ENCODE measurements at regions not wholly inside any gene's neighbourhood (a gene's known extent, or its start where the extent isn't known, plus 50 kb on each side); places are given as distances from the start of the nearest gene placed in this dataset.

DNA sequence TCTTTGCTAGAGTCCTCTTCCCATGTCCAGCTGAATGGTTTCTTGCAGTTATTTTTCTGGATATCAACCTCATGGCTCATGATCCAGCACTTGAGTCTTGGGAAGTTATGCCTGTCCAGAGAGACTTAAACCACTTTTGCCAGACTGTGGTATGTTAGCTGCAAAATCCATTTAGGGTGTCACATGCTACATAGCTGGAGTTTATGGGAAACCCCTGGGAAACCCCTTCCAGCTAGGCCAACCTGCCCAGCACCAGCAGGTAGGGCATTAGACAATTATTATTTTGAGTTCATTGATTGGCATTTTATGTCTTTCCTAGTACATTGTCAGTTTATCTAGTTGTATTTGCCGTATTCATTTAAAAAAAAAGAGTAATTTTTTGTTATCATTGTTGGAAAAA, 797.8 kb downstream of the EFNB2 start:
- no peak overlapping the region for H2AFZ ChIP-seq (ENCODE audit: low read depth)
- H3K27ac ChIP-seq = no peak overlapping the region
- H3K9ac ChIP-seq = no peak overlapping the region
- H3K4me1 ChIP-seq (ENCODE audit: low read depth, poor library complexity, severe bottlenecking) = no peaks in the 10 kb centered on the region
- no peaks in the 10 kb centered on the region for H4K20me1 ChIP-seq (ENCODE audit: insufficient read depth)
- no peaks in the 10 kb centered on the region for H3K27me3 ChIP-seq (ENCODE audit: insufficient read depth, low read depth)
- TF ChIP-seq, protein P1, sequence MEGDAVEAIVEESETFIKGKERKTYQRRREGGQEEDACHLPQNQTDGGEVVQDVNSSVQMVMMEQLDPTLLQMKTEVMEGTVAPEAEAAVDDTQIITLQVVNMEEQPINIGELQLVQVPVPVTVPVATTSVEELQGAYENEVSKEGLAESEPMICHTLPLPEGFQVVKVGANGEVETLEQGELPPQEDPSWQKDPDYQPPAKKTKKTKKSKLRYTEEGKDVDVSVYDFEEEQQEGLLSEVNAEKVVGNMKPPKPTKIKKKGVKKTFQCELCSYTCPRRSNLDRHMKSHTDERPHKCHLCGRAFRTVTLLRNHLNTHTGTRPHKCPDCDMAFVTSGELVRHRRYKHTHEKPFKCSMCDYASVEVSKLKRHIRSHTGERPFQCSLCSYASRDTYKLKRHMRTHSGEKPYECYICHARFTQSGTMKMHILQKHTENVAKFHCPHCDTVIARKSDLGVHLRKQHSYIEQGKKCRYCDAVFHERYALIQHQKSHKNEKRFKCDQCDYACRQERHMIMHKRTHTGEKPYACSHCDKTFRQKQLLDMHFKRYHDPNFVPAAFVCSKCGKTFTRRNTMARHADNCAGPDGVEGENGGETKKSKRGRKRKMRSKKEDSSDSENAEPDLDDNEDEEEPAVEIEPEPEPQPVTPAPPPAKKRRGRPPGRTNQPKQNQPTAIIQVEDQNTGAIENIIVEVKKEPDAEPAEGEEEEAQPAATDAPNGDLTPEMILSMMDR (conservative IDR thresholded peaks at IDR 0.05; ENCODE audit: low read depth, low read length) = no peak
- no peaks in the 10 kb centered on the region for H3K36me3 ChIP-seq (ENCODE audit: insufficient read depth)
- H3K4me2 ChIP-seq = no peak overlapping the region
- H3K4me3 ChIP-seq (IDR thresholded peaks at IDR 0.05; ENCODE audit: insufficient read depth, low read depth, low read length) = no peak overlapping the region
- H3K79me2 ChIP-seq (ENCODE audit: insufficient read depth, low read depth) = no peaks in the 10 kb centered on the region

DNA sequence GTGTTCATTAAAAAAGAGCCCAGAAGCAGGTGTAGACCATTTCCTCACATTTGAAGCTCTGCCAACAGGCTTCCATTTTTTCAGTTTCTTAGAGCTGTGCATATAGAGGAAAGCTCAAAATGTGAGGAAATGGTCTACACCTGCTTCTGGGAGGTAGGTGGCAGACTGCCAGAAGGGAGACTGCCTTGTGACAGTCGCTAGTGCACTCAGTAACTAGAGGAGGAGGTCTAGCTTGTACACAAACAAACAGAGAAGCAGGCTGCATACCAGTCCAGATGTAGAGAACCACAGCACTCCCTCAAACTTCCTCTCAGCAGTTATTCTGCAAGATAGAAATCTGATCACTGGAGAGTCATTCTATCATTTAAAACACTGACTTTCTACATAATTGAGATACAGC, 800.2 kb downstream of the EFNB2 start:
- H3K9ac ChIP-seq = no peak overlapping the region
- H3K36me3 ChIP-seq (ENCODE audit: insufficient read depth) = no peaks in the 10 kb centered on the region
- H3K4me1 ChIP-seq (ENCODE audit: low read depth, poor library complexity, severe bottlenecking) = no peaks in the 10 kb centered on the region
- no peak overlapping the region for H2AFZ ChIP-seq (ENCODE audit: low read depth)
- TF ChIP-seq, protein P1 (conservative IDR thresholded peaks at IDR 0.05; ENCODE audit: low read depth, low read length) = no peak
- H4K20me1 ChIP-seq (ENCODE audit: insufficient read depth) = no peaks in the 10 kb centered on the region
- H3K4me3 ChIP-seq (IDR thresholded peaks at IDR 0.05; ENCODE audit: insufficient read depth, low read depth, low read length) = no peak overlapping the region
- no peaks in the 10 kb centered on the region for H3K79me2 ChIP-seq (ENCODE audit: insufficient read depth, low read depth)
- no peak overlapping the region for H3K4me2 ChIP-seq
- no peaks in the 10 kb centered on the region for H3K27me3 ChIP-seq (ENCODE audit: insufficient read depth, low read depth)
- H3K27ac ChIP-seq = no peak overlapping the region

DNA sequence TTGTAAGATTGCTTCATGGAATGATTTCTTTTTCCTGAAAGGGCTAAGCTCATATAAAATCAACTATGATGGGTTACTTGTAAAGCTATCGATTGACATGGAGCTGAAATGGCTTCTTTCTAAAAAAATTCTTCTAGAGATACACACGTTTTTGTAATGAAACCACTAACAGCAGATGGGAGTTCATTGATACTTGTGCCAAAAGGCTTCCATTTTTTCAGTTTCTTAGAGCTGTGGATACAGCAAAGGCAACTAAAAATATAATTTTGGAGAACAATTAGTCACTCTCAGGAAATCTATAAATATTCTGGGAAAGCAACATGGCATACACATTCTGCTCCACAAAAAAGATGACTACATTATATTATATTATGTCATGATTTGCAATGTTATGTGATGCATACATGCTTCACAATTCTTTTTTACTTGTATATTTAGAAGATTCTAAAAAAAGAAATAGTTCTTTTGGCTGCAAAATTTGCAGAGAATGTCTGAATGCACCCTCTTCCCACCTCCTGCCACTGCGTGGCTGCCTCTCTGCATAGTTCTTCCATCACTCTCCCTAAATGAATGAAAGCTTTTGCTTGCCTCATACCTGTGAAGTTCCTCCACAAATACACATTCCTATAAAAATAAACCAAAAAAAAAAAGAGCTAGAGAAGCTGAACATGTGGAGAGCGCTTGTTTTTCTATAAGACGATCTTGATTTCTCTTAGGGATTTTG, 802.5 kb downstream of the EFNB2 start:
- Histone ChIP-seq H3K9ac (no peak overlapping the region), H3K79me2 (ENCODE audit: insufficient read depth, low read depth) (no peaks in the 10 kb centered on the region), H2AFZ (ENCODE audit: low read depth) (no peak overlapping the region), H3K27me3 (ENCODE audit: insufficient read depth, low read depth) (no peaks in the 10 kb centered on the region), H3K27ac (no peak overlapping the region), H4K20me1 (ENCODE audit: insufficient read depth) (no peaks in the 10 kb centered on the region), H3K4me2 (no peak overlapping the region), H3K36me3 (ENCODE audit: insufficient read depth) (no peaks in the 10 kb centered on the region), H3K4me1 (ENCODE audit: low read depth, poor library complexity, severe bottlenecking) (no peaks in the 10 kb centered on the region), H3K4me3 (IDR thresholded peaks at IDR 0.05; ENCODE audit: insufficient read depth, low read depth, low read length) (no peak overlapping the region)
- TF ChIP-seq, protein P1 (conservative IDR thresholded peaks at IDR 0.05; ENCODE audit: low read depth, low read length) = no peak

DNA sequence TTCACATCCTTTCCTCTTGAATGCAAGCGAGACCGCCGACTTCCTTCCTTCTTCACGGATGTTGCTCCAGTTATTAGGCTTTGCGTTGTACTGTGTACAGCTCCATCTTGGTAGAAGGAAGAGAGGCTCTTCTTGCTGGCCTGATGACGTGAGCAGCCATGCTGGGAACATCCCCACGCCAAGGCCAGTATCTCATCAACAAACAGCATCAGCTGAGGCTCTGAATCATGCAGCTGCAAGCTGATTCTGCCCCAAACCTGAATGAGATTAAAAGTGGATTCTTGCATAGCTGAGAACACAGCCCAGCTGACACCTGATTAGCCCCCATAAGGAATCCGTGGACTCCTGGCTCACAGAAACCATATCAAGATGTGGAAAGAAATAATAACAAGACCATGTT, 809.6 kb downstream of the EFNB2 start:
- no peak overlapping the region for H3K4me3 ChIP-seq (IDR thresholded peaks at IDR 0.05; ENCODE audit: insufficient read depth, low read depth, low read length)

More for the DNA sequence above, 809.6 kb downstream of the EFNB2 start:
- Histone ChIP-seq H3K4me1 (ENCODE audit: low read depth, poor library complexity, severe bottlenecking) (no peaks in the 10 kb centered on the region), H3K9ac (no peak overlapping the region), H4K20me1 (ENCODE audit: insufficient read depth) (no peaks in the 10 kb centered on the region), H3K36me3 (ENCODE audit: insufficient read depth) (no peaks in the 10 kb centered on the region), H3K4me2 (no peak overlapping the region), H3K27ac (no peak overlapping the region), H3K79me2 (ENCODE audit: insufficient read depth, low read depth) (no peaks in the 10 kb centered on the region), H3K27me3 (ENCODE audit: insufficient read depth, low read depth) (no peaks in the 10 kb centered on the region), H2AFZ (ENCODE audit: low read depth) (no peak overlapping the region)
- TF ChIP-seq, protein P1 (conservative IDR thresholded peaks at IDR 0.05; ENCODE audit: low read depth, low read length) = no peak

Data from KMS-11 (cell line).